ENCODE measurements at regions not wholly inside any gene's neighbourhood (a gene's known extent, or its start where the extent isn't known, plus 50 kb on each side); places are given as distances from the start of the nearest gene placed in this dataset.

DNA sequence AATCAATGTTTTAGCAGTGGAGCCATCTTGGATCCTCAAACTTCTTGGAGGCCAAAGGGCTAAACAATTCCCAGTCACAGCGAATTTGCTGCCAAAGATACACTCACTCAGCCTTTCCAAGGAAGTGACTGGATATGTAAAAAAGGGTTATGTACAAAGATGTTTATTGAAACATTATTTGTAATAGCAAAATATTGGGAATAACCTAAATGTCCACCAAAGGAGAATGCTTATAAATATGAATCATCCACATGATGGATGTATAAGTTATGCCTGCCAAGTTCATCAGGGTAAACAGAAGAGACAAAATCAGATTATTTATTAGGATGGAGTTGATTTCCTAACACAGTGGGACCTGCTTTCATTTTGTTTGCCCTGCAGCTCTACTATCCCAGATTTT is 145.2 kb upstream of the ABCA1 start:
- no peaks in the 10 kb centered on the region for H3K36me3 ChIP-seq (replicated peaks in 1 of 2; ENCODE audit: control insufficient read depth in 1 of 2, insufficient read depth in 2 of 2, low read length in 2 of 2)
- Mint-ChIP-seq H3K36me3 (peaks cover 0 to 2% of the 10 kb centered on the region in 2 donors), H3K4me3 (no peak overlapping the region), H3K9me3 (peaks cover 0 to 2% (median 0%) of the 10 kb centered on the region in 7 donors), H3K27ac (no peak overlapping the region), H3K4me1 (peaks cover 8% of the 10 kb centered on the region), H3K27me3 (ENCODE audit: low read depth in 3 of 3) (peaks cover 0 to 2% (median 0%) of the 10 kb centered on the region in 3 donors)
- H3K9ac ChIP-seq (ENCODE audit: insufficient read depth, low read length, poor library complexity, severe bottlenecking) = no peak overlapping the region
- no peak overlapping the region for H3K4me2 ChIP-seq (replicated peaks; ENCODE audit: extremely low read depth, low read length, poor library complexity, severe bottlenecking)
- no peaks in the 10 kb centered on the region for H3K27me3 ChIP-seq (ENCODE audit: control insufficient read depth in 2 of 2, insufficient read depth in 2 of 2, low read length in 2 of 2)
- TF ChIP-seq CTCF (IDR thresholded peaks at IDR 0.05) = no peak
- no peak overlapping the region for H2AFZ ChIP-seq (ENCODE audit: insufficient read depth, low read depth, low read length, poor library complexity, severe bottlenecking)
- WGBS (ENCODE audit: insufficient coverage) = no CpG with 5 or more reads among the region's 1 CpG
- H3K4me3 ChIP-seq (replicated peaks in 1 of 3; ENCODE audit: low read depth in 2 of 3, low read length in 3 of 3) = no peak overlapping the region
- H3K4me1 ChIP-seq (ENCODE audit: control insufficient read depth in 1 of 2, insufficient read depth in 2 of 2, low read length in 2 of 2) = peaks cover 2 to 5% of the 10 kb centered on the region in 2 donors
- H3K27ac ChIP-seq (ENCODE audit: low read depth in 1 of 2, low read length in 2 of 2) = no peak overlapping the region
- H3K9me3 ChIP-seq (replicated peaks in 1 of 2; ENCODE audit: control insufficient read depth in 1 of 2, insufficient read depth in 1 of 2, low read length in 2 of 2) = no peaks in the 10 kb centered on the region
- no peaks in the 10 kb centered on the region for H4K20me1 ChIP-seq (ENCODE audit: insufficient read depth, low read length)
- DNase-seq = no peak
- no peaks in the 10 kb centered on the region for H3K79me2 ChIP-seq (ENCODE audit: insufficient read depth, low read length)
- intact Hi-C loops (cut with micrococcal nuclease) = no loop called here

DNA sequence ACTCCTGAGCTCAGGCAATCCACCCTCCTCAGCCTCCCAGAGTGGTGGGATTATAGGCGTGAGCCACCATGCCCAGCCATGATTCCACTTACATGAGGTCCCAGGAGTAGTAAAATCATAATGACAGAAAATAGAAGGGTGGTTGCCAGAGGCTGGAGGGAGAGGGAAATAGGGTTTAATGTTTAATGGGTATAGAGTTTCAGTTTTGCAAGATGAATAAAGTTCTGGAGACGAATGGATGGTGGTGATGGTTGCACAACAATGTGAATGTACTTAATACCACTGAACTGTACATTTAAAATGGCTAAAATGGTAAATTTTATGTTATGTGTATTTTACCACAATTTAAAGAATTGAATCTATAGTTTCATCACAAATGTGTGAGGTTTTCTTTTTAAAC is 146.5 kb upstream of the ABCA1 start:
- peaks cover 0 to 2% of the 10 kb centered on the region in 2 donors for H3K36me3 Mint-ChIP-seq
- WGBS (ENCODE audit: insufficient coverage) = 0% methylated on average over 1 of the region's 2 CpGs

More for the DNA sequence above, 146.5 kb upstream of the ABCA1 start:
- peaks cover 5% of the 10 kb centered on the region for H3K4me1 Mint-ChIP-seq
- intact Hi-C loops (cut with micrococcal nuclease) = no loop called here
- TF ChIP-seq CTCF (IDR thresholded peaks at IDR 0.05) = no peak
- peaks cover 0 to 2% (median 0%) of the 10 kb centered on the region in 7 donors for H3K9me3 Mint-ChIP-seq
- no peak overlapping the region for H3K27ac ChIP-seq (ENCODE audit: low read depth in 1 of 2, low read length in 2 of 2)
- H3K79me2 ChIP-seq (ENCODE audit: insufficient read depth, low read length) = no peaks in the 10 kb centered on the region
- H4K20me1 ChIP-seq (ENCODE audit: insufficient read depth, low read length) = no peaks in the 10 kb centered on the region
- no peak overlapping the region for H3K4me2 ChIP-seq (replicated peaks; ENCODE audit: extremely low read depth, low read length, poor library complexity, severe bottlenecking)
- H3K9me3 ChIP-seq (replicated peaks in 1 of 2; ENCODE audit: control insufficient read depth in 1 of 2, insufficient read depth in 1 of 2, low read length in 2 of 2) = no peaks in the 10 kb centered on the region
- DNase-seq = no peak
- H3K27me3 ChIP-seq (ENCODE audit: control insufficient read depth in 2 of 2, insufficient read depth in 2 of 2, low read length in 2 of 2) = no peaks in the 10 kb centered on the region
- no peak overlapping the region for H2AFZ ChIP-seq (ENCODE audit: insufficient read depth, low read depth, low read length, poor library complexity, severe bottlenecking)
- H3K4me3 ChIP-seq (replicated peaks in 1 of 3; ENCODE audit: low read depth in 2 of 3, low read length in 3 of 3) = no peak overlapping the region
- H3K4me3 Mint-ChIP-seq = no peak overlapping the region
- peak overlapping the region in 1 of 7 donors; percentile 50 for H3K27ac Mint-ChIP-seq
- H3K9ac ChIP-seq (ENCODE audit: insufficient read depth, low read length, poor library complexity, severe bottlenecking) = no peak overlapping the region
- no peaks in the 10 kb centered on the region for H3K36me3 ChIP-seq (replicated peaks in 1 of 2; ENCODE audit: control insufficient read depth in 1 of 2, insufficient read depth in 2 of 2, low read length in 2 of 2)
- H3K4me1 ChIP-seq (ENCODE audit: control insufficient read depth in 1 of 2, insufficient read depth in 2 of 2, low read length in 2 of 2) = no peaks in the 10 kb centered on the region
- peaks cover 0 to 2% (median 0%) of the 10 kb centered on the region in 3 donors for H3K27me3 Mint-ChIP-seq (ENCODE audit: low read depth in 3 of 3)

All from CD14-positive monocyte (primary cell).